ENCODE measurements at regions not wholly inside any gene's neighbourhood (a gene's known extent, or its start where the extent isn't known, plus 50 kb on each side); places are given as distances from the start of the nearest gene placed in this dataset.
"Not testable (repeated sequence)": the region's sequence is repeated elsewhere in the genome, so short reads cannot be mapped to it uniquely, and the experiment has no call there.

- not testable (repeated sequence) for FAIRE-seq
These were observed 333.5 kb downstream of the KIF20B start for GRCh38 chr10:90034862-90035261.

- FAIRE-seq = no peak
These were observed 340.2 kb downstream of the KIF20B start for GRCh38 chr10:90041585-90041984.

- no peak for FAIRE-seq
These were observed 340.7 kb downstream of the KIF20B start for GRCh38 chr10:90042075-90042474.

DNA sequence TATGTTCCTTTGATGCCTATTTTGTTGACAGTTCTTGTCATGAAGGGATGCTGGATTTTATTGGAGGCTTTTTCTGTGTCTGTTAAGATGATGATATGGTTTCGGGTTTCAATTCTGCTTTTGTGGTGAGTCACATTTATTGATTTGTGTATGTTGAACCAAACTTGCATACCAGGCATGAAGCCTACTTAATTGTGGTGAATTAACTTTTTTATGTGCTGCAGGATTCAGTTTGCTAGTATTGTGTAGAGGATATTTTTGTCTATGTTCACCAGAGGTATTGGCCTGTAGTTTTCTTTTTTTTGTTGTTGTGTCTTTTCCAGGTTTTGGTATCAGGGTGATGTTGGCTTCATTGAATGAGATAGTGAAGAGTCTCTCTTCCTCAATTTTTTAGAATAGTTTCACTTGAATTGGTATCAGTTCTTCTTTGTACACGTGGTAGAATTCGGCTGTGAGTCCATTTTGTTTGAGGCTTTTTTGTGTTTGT is 345.9 kb downstream of the KIF20B start:
- FAIRE-seq = no peak

- FAIRE-seq = no peak
These were observed 349.7 kb downstream of the KIF20B start for GRCh38 chr10:90051053-90051452.

- FAIRE-seq = no peak
These were observed 350.1 kb downstream of the KIF20B start for GRCh38 chr10:90051474-90051873.

- FAIRE-seq = no peak
These were observed 361.4 kb downstream of the KIF20B start for GRCh38 chr10:90062786-90063185.

- no peak for FAIRE-seq
These were observed 362.9 kb downstream of the KIF20B start for GRCh38 chr10:90064295-90064694.

DNA sequence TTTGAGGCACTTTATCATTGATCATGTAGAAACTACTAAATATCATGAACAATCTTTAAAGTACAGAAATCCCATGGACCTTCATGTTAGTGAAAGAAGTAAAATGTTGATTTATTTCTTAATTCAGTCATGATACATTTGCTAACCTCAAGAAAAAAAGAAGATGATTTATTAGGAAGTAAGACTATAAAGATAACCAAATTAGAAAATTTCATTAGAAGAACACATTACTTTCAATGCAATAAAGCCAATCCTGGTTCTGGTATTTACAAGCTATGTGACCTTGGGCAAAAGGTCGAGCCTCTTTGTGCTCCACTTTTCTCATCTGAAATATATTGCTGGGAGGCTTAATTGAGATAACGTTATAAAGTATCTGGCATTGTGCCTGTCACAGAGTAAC is 365.0 kb downstream of the KIF20B start:
- no peak for FAIRE-seq

DNA sequence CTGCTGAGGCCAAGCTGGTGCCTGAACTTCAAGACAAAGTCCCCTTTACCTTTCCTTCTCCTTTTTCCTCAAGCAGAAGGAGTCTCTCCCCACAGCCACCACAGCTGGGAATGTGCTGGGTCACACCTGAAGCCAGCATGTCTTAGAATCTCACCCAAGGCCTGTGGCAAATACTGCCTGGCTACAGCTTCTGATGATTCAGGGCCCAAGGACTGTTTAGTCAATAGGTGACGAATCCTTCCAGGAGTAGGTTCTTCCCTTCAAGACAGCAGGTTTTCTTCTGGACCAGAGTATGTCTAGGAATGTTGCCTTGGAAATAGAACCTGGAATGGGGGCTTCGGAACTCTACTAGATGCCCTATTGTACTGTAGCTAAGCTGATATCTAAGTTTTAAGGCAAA is 374.6 kb downstream of the KIF20B start:
- FAIRE-seq = no peak

GRCh38 chr10:90079819-90080218 is 378.4 kb downstream of the KIF20B start:
- FAIRE-seq = no peak

DNA sequence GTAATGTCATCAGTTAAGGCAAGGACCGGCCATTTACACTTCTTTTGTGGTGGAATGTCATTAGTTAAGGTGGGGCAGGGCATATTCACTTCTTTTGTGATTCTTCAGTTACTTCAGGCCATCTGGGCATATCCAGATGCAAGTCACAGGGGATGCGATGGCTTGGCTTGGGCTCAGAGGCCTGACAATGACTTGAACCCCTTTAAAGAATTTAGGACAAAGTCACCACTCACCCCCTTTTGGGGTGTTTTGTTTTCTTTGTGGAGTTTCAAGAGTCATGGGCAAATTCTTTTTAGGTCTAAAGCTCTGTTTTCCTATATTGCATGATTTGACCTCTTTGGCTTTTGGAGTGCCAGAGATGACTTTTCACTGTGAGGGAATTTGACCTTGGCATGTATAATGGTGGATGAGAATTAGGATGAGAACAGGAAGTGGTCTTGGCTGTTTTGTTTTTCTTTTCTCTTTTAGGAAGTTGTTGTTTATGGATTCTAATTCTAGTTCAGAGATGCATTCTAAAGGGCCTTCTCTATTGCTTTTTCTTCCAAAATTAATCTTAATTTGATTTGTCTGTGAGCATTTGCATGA is 385.3 kb downstream of the KIF20B start:
- FAIRE-seq = not testable (repeated sequence)

DNA sequence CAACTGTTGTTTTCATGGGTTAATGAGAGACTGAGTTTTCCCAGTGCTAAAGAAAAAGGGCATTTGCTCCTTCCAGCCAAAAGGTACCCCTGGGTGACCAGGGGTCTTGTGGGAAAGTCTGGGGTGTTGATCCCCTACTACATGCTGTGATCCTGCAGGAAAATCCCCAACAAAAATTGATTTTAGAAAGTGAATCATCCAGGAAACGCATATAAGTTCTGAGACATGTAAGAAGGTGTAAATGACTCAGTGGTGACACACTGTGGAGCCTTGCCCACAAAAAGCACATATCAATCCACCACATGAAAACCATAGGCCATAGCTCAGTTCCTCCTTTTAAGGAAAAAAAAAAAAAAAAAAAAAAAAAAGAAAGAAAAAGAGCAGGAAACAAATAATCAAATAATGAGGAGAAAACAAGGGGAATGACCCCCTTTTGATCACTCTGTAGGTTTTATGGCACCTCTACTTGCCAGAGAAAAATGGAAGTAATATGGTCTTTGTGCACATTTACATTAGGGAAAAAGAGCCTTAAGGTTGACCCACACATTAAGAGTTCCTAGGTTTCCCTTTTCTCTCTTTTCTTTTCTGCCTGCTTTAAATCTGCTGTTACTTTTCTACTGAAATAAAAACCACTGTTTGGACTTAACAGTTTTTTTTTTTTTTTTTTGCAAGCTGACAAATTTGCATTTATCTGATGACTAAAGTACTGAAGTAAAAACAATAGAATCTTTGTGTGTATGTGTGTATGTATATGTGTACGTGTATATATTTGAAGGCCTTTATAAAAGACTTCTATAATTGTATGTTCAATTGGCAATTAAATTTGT is 386.0 kb downstream of the KIF20B start:
- FAIRE-seq = no peak

DNA sequence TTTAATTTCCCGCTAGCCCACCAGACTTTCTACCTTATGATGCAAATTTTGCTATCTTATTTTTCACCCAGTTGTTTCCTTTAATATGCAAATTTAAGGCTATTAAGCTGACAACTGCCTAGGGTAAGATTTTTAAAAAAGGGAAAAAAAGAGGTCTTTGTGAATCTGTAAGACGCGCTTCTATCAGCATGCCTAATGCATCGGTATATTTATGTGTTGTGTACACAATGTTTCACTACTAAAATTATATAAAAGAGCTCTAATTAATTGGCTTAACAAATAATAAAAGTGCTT is 386.6 kb downstream of the KIF20B start:
- FAIRE-seq = no peak

GRCh38 chr10:90089719-90090118 is 388.3 kb downstream of the KIF20B start:
- FAIRE-seq = no peak

DNA sequence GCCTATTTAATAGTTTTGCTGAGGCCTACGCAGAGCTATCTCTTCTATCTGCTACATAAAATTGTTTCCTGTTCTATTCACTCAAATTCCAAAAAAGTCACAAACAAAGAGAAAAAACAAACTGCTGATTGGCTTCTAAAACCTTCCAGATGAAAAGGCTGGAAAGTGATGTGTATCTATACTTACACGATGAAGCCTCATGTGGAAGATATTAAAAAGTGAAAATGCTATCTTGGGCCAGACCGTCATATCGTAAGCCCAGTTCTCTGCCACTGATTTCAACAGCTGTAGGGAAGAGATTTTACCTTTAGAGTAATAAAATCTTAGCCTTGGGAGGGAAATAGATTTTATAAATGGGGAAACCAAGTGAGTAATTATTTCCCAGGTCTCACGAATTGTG is 394.8 kb downstream of the KIF20B start:
- no peak for FAIRE-seq

DNA sequence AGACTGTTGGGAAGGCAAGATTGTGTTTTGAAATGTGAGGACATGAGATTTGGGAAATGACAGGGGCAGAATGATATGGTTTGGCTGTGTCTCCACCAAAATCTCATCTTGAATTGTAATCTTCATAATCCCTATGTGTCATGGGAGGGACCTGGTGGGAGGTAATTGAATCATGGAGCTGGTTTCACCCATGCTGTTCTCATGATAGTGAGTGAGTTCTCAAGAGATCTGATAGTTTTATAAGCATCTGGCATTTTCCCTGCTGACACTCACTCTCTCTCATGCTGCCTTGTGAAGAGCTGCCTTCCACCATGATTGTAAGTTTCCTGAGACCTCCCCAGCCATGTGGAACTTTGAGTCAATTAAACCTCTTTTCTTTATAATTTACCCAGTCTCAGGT is 406.2 kb downstream of the KIF20B start:
- FAIRE-seq = not testable (repeated sequence)

- FAIRE-seq = no peak
These were observed 410.3 kb downstream of the KIF20B start for GRCh38 chr10:90111671-90112070.

GRCh38 chr10:90112681-90113080 is 411.3 kb downstream of the KIF20B start:
- FAIRE-seq = no peak

DNA sequence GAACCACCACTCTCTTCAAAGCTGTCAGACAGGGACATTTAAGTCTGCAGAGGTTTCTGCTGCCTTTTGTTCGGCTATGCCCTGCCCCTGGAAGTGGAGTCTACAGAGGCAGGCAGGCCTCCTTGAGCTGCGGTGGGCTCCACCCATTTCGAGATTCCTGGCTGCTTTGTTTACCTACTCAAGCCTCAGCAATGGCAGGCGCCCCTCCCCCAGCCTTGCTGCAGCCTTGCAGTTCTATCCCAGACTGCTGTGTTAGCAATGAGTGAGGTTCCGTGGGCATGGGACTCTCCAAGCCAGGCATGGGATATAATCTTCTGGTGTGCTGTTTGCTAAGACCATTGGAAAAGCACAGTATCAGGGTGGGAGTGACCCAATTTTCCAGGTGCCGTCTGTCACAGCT is 417.2 kb downstream of the KIF20B start:
- not testable (repeated sequence) for FAIRE-seq

GRCh38 chr10:90119631-90120280 is 418.4 kb downstream of the KIF20B start:
- FAIRE-seq = not testable (repeated sequence)

- no peak for FAIRE-seq
These were observed 424.3 kb downstream of the KIF20B start for GRCh38 chr10:90125456-90126255.

DNA sequence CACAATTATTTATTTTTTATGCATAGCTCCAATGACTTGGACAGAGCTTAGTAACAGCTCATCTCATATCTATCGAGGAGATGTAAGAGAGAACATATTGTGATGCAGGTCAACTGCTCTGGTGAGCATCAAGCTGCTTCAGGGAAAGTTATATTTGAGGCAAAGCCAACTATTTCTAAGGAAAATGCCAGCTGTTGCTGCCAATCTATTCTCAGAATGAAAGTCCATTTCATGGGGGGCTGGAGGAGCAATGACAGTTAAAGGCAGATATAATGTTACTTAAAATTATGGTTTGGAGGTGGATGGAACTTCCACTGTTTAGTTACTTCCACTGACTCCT is 424.8 kb downstream of the KIF20B start:
- no peak for FAIRE-seq

All from A204.1 (cell line).